HG03432 (cell line): ENCODE measurements at regions not wholly inside any gene's neighbourhood (a gene's known extent, or its start where the extent isn't known, plus 50 kb on each side); places are given as distances from the start of the nearest gene placed in this dataset.
A peak's percentile ranks its signal among the peaks of the same experiment; 100 is the strongest.

Experiments used
- ATAC-seq: cut with Tn5 transposase; IDR thresholded peaks from one replicate; pipeline ENCODE4 v1.9.1; 2021; ENCODE audit warnings: mild to moderate bottlenecking, moderate library complexity; ENCODE audit not compliant: unreplicated experiment

GRCh38 chr2:83695530-83695929, 763.5 kb downstream of the SUCLG1 start:
- no peak for ATAC-seq

GRCh38 chr2:83695037-83695436, 764.0 kb downstream of the SUCLG1 start:
- no peak for ATAC-seq

GRCh38 chr2:83689402-83689801, 769.7 kb downstream of the SUCLG1 start:
- ATAC-seq, result no peak

GRCh38 chr2:83686863-83687262, 772.2 kb downstream of the SUCLG1 start:
- no peak for ATAC-seq

- ATAC-seq, result no peak
Observed at GRCh38 chr2:83674050-83674449, 785.0 kb downstream of the SUCLG1 start.

- ATAC-seq, result no peak
Observed at GRCh38 chr2:83665894-83666293, 793.2 kb downstream of the SUCLG1 start.

GRCh38 chr2:83665154-83665553, 793.9 kb downstream of the SUCLG1 start:
- ATAC-seq, result no peak

- no peak for ATAC-seq
Observed at GRCh38 chr2:83661711-83662110, 797.4 kb downstream of the SUCLG1 start.

- no peak for ATAC-seq
Observed at GRCh38 chr2:83654091-83654611, 804.9 kb downstream of the SUCLG1 start.

GRCh38 chr2:83650898-83651297, 808.2 kb downstream of the SUCLG1 start:
- ATAC-seq, result no peak

GRCh38 chr2:83650161-83650560, 808.9 kb downstream of the SUCLG1 start:
- ATAC-seq, result no peak

- ATAC-seq, result no peak
Observed at GRCh38 chr2:83640506-83640905, 818.6 kb downstream of the SUCLG1 start.

GRCh38 chr2:83633423-83633822, 825.7 kb downstream of the SUCLG1 start:
- ATAC-seq, result no peak

GRCh38 chr2:83630351-83630750, 828.7 kb downstream of the SUCLG1 start:
- no peak for ATAC-seq

GRCh38 chr2:83615511-83615910, 843.6 kb downstream of the SUCLG1 start:
- no peak for ATAC-seq

- no peak for ATAC-seq
Observed at GRCh38 chr2:83613178-83613577, 845.9 kb downstream of the SUCLG1 start.

- ATAC-seq, result peak; percentile 47
Observed at GRCh38 chr2:83602753-83603152, 856.3 kb downstream of the SUCLG1 start.

- ATAC-seq, result no peak
Observed at GRCh38 chr2:83596592-83597282, 862.3 kb downstream of the SUCLG1 start.

GRCh38 chr2:83595926-83596325, 863.2 kb downstream of the SUCLG1 start:
- no peak for ATAC-seq

- no peak for ATAC-seq
Observed at GRCh38 chr2:83595121-83595690, 863.9 kb downstream of the SUCLG1 start.

GRCh38 chr2:83594241-83595120, 864.6 kb downstream of the SUCLG1 start:
- ATAC-seq, result no peak

GRCh38 chr2:83587309-83587708, 871.8 kb downstream of the SUCLG1 start:
- no peak for ATAC-seq
